ENCODE measurements at regions not wholly inside any gene's neighbourhood (a gene's known extent, or its start where the extent isn't known, plus 50 kb on each side); places are given as distances from the start of the nearest gene placed in this dataset.

GRCh38 chr2:208556983-208557484 lies 150.4 kb downstream of the PTH2R start:
- H3K4me2 ChIP-seq (ENCODE audit: low read length) = no peak overlapping the region
- no peaks in the 10 kb centered on the region for H3F3A ChIP-seq (ENCODE audit: control insufficient read depth, insufficient read depth)
- no peaks in the 10 kb centered on the region for H3K27me3 ChIP-seq (ENCODE audit: control insufficient read depth, low read length)
- no peaks in the 10 kb centered on the region for H3K36me3 ChIP-seq (ENCODE audit: control insufficient read depth, low read length)
- H3K4me3 ChIP-seq (ENCODE audit: low read length) = no peak overlapping the region
- H3K9me3 ChIP-seq (ENCODE audit: control insufficient read depth, insufficient read depth, low read length) = no peaks in the 10 kb centered on the region
- no peaks in the 10 kb centered on the region for H3K9me2 ChIP-seq (replicated peaks; ENCODE audit: control insufficient read depth, low read length)
- TF ChIP-seq EZH2phosphoT487 (IDR thresholded peaks at IDR 0.05; ENCODE audit: borderline replicate concordance, low read length) (no peak), CTCF (IDR thresholded peaks at IDR 0.05; ENCODE audit: low read depth, low read length, poor library complexity, severe bottlenecking) (no peak)
- no peaks in the 10 kb centered on the region for H3K79me2 ChIP-seq (ENCODE audit: control insufficient read depth, low read length)
- H3K4me1 ChIP-seq (ENCODE audit: control insufficient read depth, low read length) = no peaks in the 10 kb centered on the region
- H3K27ac ChIP-seq (ENCODE audit: low read depth, low read length) = no peak overlapping the region
- H4K20me1 ChIP-seq (ENCODE audit: control insufficient read depth, insufficient read depth, low read depth, low read length) = no peaks in the 10 kb centered on the region

- Histone ChIP-seq H3K9me3 (ENCODE audit: control insufficient read depth, insufficient read depth, low read length) (no peaks in the 10 kb centered on the region), H3K36me3 (ENCODE audit: control insufficient read depth, low read length) (no peaks in the 10 kb centered on the region), H3K4me1 (ENCODE audit: control insufficient read depth, low read length) (no peaks in the 10 kb centered on the region), H3K27me3 (ENCODE audit: control insufficient read depth, low read length) (no peaks in the 10 kb centered on the region), H3K4me3 (ENCODE audit: low read length) (no peak overlapping the region), H3F3A (ENCODE audit: control insufficient read depth, insufficient read depth) (no peaks in the 10 kb centered on the region), H3K4me2 (ENCODE audit: low read length) (no peak overlapping the region), H3K79me2 (ENCODE audit: control insufficient read depth, low read length) (no peaks in the 10 kb centered on the region), H4K20me1 (ENCODE audit: control insufficient read depth, insufficient read depth, low read depth, low read length) (no peaks in the 10 kb centered on the region), H3K27ac (ENCODE audit: low read depth, low read length) (no peak overlapping the region), H3K9me2 (replicated peaks; ENCODE audit: control insufficient read depth, low read length) (no peaks in the 10 kb centered on the region)
- TF ChIP-seq EZH2phosphoT487 (IDR thresholded peaks at IDR 0.05; ENCODE audit: borderline replicate concordance, low read length) (no peak), CTCF (IDR thresholded peaks at IDR 0.05; ENCODE audit: low read depth, low read length, poor library complexity, severe bottlenecking) (no peak)
Observed at GRCh38 chr2:208565690-208566416, 159.3 kb downstream of the PTH2R start.

GRCh38 chr2:208568203-208568602 lies 161.6 kb downstream of the PTH2R start:
- Histone ChIP-seq H3F3A (ENCODE audit: control insufficient read depth, insufficient read depth) (no peaks in the 10 kb centered on the region), H3K79me2 (ENCODE audit: control insufficient read depth, low read length) (no peaks in the 10 kb centered on the region), H3K4me2 (ENCODE audit: low read length) (no peak overlapping the region), H3K4me1 (ENCODE audit: control insufficient read depth, low read length) (no peaks in the 10 kb centered on the region), H3K27ac (ENCODE audit: low read depth, low read length) (no peak overlapping the region), H3K9me3 (ENCODE audit: control insufficient read depth, insufficient read depth, low read length) (no peaks in the 10 kb centered on the region), H3K27me3 (ENCODE audit: control insufficient read depth, low read length) (no peaks in the 10 kb centered on the region), H3K9me2 (replicated peaks; ENCODE audit: control insufficient read depth, low read length) (no peaks in the 10 kb centered on the region), H3K36me3 (ENCODE audit: control insufficient read depth, low read length) (no peaks in the 10 kb centered on the region), H4K20me1 (ENCODE audit: control insufficient read depth, insufficient read depth, low read depth, low read length) (no peaks in the 10 kb centered on the region), H3K4me3 (ENCODE audit: low read length) (no peak overlapping the region)
- TF ChIP-seq EZH2phosphoT487 (IDR thresholded peaks at IDR 0.05; ENCODE audit: borderline replicate concordance, low read length) (no peak), CTCF (IDR thresholded peaks at IDR 0.05; ENCODE audit: low read depth, low read length, poor library complexity, severe bottlenecking) (no peak)
